GM12864 (cell line): ENCODE measurements at regions not wholly inside any gene's neighbourhood (a gene's known extent, or its start where the extent isn't known, plus 50 kb on each side); places are given as distances from the start of the nearest gene placed in this dataset.
A peak's percentile ranks its signal among the peaks of the same experiment; 100 is the strongest.

ENCODE experiments used
- DNase-seq: peaks from one replicate; pipeline ENCODE4 v3.0.0-alpha.2; 2011; ENCODE audit warnings: low read depth
- H3K4me3 ChIP-seq: 2 replicates; pipeline ENCODE4 v1.5.1; 2011; ENCODE audit warnings: mild to moderate bottlenecking, low read depth, low read length, control low read depth
- TF ChIP-seq, protein P1 (sequence below): IDR thresholded peaks from 2 replicates; pipeline ENCODE4 v1.5.1; 2011; ENCODE audit warnings: low read depth, mild to moderate bottlenecking, moderate library complexity, low read length, control low read depth, inconsistent platforms; ENCODE audit errors: missing control alignments

DNA sequence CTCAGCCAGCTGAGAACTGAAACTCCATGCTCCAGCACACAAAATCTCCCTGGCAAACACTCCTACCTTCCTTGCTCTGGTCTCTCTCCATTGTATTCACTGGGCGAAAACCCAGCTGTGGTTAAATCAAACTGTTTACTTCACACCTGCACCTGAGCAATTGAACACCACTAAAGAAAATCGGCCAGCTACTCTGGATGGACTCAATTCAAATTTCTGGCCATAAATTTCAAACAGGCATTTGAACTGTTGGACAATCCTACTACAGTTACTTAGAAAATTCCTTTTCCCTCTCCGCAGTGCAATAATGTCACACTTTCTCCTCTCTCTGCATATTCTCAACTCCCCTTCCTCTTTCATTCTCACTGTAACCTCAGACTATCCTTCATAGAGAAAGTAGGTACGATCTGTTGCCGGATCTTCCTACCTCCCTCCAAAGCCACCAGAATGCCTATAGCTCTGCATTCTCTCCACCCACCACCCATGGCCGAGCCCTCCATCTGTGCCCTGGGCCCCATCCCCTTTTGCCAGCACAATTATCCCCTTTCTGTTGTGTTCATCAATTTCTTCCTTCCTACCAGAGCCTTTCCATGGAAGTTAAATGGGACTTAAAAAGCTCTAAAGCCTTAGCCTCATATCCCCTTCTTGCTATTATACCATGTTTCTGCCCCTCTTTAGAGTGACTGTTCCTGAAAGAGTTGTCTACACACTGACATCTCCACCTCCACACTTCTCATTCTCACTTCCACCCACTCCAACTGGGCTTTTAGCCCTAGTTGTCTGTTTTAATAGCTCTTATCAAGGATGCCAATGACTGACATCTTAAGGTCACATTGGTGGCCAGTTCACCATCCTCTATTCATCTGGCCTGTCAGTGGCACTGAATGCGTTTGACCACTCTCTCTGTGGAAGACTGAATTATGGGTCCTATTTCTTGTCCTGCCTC, 127.5 kb upstream of the SLC1A4 start:
- TF ChIP-seq, protein P1, sequence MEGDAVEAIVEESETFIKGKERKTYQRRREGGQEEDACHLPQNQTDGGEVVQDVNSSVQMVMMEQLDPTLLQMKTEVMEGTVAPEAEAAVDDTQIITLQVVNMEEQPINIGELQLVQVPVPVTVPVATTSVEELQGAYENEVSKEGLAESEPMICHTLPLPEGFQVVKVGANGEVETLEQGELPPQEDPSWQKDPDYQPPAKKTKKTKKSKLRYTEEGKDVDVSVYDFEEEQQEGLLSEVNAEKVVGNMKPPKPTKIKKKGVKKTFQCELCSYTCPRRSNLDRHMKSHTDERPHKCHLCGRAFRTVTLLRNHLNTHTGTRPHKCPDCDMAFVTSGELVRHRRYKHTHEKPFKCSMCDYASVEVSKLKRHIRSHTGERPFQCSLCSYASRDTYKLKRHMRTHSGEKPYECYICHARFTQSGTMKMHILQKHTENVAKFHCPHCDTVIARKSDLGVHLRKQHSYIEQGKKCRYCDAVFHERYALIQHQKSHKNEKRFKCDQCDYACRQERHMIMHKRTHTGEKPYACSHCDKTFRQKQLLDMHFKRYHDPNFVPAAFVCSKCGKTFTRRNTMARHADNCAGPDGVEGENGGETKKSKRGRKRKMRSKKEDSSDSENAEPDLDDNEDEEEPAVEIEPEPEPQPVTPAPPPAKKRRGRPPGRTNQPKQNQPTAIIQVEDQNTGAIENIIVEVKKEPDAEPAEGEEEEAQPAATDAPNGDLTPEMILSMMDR: no peak
- DNase-seq: no peak
- no peak overlapping the region; the same call in 1 of the 2 replicates for H3K4me3 ChIP-seq

DNA sequence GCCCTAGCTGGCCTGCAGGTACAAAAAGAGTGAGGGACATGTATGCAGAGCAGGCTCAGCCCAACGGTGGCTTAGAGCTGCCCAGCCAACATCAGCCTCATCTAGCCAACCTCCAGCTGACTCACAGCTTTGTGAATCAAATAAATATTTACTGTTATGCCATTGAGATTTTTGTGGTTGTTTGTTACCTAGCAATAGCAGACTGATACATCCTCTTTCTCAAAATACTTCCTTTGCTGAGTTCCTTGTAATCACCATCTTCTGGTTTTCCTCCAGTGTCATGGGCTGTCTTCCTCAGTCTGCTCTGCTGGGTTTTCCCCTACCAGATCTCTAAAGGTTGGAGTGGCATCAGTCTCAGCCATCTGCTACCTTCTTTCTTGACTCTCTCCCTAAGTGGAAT, 126.6 kb upstream of the SLC1A4 start:
- no peak overlapping the region for H3K4me3 ChIP-seq
- TF ChIP-seq, protein P1: no peak
- no peak for DNase-seq

DNA sequence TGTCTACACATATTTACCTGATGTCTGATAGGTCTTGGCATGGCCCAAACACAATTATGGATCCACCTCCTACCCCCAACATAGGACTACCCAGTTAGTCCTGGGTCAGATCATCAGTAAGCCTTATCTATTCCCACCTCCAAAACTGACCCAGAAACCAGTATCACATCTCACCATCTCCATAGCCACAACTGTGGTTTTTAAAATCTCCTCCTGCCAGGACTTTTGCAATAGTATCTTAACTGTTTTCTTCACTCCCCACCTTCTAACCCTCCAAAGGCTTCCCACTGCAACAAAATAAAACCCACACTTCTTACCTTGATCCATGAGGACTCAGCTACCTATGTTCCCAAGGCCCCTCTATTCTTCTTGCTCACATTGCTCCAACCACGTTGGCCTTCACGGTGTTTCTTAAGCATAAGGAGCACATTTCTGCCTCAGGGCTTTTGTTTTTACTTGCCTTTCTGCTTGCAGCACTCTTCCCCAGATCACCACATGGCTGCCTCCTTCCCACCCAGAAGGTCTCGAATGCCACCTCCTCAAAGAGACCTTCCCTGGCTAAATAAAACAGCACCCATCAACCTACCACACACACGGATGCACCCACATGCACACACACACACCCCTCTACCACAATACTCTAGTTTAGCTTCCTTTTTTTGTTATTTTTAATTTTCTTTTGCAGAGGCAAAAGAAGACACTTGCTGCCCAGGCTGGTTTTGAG, 125.9 kb upstream of the SLC1A4 start:
- TF ChIP-seq, protein P1: no peak
- DNase-seq: no peak
- H3K4me3 ChIP-seq: no peak overlapping the region

DNA sequence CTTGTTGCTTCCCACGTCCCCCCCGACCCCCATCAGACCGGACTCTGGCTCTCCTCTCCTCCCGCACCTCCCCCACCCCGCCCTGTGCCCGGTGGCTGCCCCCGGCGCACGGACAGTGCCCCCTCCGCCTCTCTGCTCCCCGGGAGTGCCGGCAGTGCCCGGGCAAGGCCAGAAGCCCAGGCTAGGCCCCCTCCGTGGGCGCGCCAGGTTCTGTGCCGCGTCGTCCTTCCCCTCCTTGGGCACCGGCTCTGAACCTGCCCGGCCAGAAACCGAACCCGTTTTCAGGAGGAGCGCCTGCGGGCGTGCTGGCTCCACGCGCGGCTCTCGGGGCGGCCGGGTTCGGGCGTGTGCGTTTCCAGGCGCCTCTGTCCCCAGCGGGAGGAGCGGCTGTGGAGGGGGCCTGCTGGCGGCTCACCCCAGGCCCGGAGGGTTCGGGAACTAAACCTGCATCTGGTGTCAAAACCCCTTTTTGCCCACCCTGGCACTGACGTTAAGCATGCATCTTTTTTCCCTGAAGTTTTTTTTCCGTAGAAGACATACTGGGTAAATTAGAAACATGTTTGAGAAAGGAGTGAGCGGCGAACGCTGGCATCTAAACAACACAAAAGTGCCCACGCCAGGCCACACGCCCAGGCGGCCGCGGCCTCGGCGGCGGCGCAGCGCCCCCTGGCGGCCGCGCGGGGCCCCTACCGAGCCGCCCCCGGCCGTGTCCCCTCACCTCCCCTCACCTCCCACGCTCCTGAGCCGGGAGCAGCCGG, 123.9 kb upstream of the SLC1A4 start:
- peak overlapping the region; percentile 66 for H3K4me3 ChIP-seq
- no peak for DNase-seq
- TF ChIP-seq, protein P1: peak; percentile 60

DNA sequence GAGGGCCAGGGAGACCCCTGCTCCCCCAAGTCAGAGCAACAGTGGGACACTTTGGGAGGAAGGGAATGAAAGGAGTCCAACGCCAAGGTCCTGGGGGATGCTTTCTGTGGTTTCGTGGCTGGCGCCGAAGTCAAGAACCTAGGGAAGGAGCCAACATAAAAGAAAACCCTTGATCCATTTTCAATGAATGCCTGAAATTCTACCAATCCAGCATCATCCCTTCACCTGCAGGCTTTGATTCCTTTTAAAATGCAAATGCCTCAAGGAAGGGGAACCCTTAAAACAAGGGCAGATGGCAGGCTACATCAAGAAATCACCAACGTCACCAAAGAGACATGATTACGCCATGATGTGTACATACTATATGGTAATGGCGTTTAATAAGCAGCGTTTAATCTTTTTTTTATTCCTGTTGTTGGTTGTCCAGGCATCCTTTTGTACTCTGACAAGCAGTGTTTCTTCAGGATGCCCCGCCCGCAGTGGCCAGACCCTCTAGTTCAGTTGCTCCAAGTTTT, 123.3 kb upstream of the SLC1A4 start:
- H3K4me3 ChIP-seq: no peak overlapping the region
- TF ChIP-seq, protein P1: no peak
- DNase-seq: no peak

DNA sequence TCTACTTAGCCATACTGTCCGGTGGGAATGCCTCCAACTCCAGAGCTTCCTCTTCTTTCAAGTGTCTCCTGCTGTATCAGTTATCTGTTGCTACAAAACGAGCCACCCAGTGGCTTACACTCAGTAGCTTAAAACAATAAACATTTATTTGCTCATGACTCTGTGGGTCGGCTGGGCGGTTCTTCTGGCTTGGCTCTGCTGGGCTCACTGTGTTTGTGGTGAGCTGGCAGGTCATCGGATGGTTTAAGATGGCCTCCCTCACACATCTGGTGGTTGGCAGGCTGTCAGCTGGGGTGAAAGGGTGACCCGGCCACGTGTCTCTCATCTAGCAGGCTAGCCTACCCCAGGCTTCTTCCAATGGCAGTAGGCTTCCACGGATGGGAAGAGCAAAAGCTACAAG, 122.4 kb upstream of the SLC1A4 start:
- H3K4me3 ChIP-seq: no peak overlapping the region
- DNase-seq: no peak
- TF ChIP-seq, protein P1: no peak
